MCF 10A (cell line): ENCODE measurements at regions not wholly inside any gene's neighbourhood (a gene's known extent, or its start where the extent isn't known, plus 50 kb on each side); places are given as distances from the start of the nearest gene placed in this dataset.

ENCODE experiments used
- BruUV-seq: library from RNA; stranded (reverse); fragments of 400-500 nt; replicated peaks from 2 replicates; lab custom pipeline; 2021; lab: Mats Ljungman, UMichigan
- CTCF ChIA-PET: fragments of 300-600 bp; sonication (Branson Sonifier 250); formaldehyde crosslinking; extraction: SDS; loops from one replicate; lab custom pipeline; 2021; ENCODE audit warnings: antibody characterized with exemption, inconsistent platforms; lab: Yijun Ruan, JAX
- POLR2A ChIA-PET: fragments of 300-600, 350-650 bp; sonication (Branson Sonifier 250); formaldehyde crosslinking; extraction: SDS; loops from one replicate; lab custom pipeline; 2020; ENCODE audit warnings: antibody characterized with exemption, inconsistent platforms; lab: Yijun Ruan, JAX
- DNase-seq: peaks from one replicate; pipeline ENCODE4 v3.0.0-alpha.2; 2018; ENCODE audit not compliant: unreplicated experiment
- H3K27ac Mint-ChIP-seq: one replicate; pipeline ENCODE4 v1.8.0; 2022; ENCODE audit warnings: mild to moderate bottlenecking, low read depth, mixed read lengths; ENCODE audit not compliant: unreplicated experiment
- H3K27me3 Mint-ChIP-seq: one replicate; pipeline ENCODE4 v1.8.0; 2022; ENCODE audit warnings: mixed read lengths; ENCODE audit not compliant: insufficient read depth, unreplicated experiment
- H3K36me3 Mint-ChIP-seq: one replicate; pipeline ENCODE4 v1.8.0; 2022; ENCODE audit warnings: mild to moderate bottlenecking, moderate library complexity, mixed read lengths; ENCODE audit not compliant: insufficient read depth, unreplicated experiment
- H3K4me1 Mint-ChIP-seq: one replicate; pipeline ENCODE4 v1.8.0; 2022; ENCODE audit warnings: mixed read lengths; ENCODE audit not compliant: insufficient read depth, unreplicated experiment
- H3K4me3 Mint-ChIP-seq: one replicate; pipeline ENCODE4 v1.8.0; 2022; ENCODE audit warnings: mild to moderate bottlenecking, moderate library complexity, mixed read lengths; ENCODE audit not compliant: unreplicated experiment
- H3K9me3 Mint-ChIP-seq: one replicate; pipeline ENCODE4 v1.8.0; 2022; ENCODE audit warnings: mixed read lengths; ENCODE audit not compliant: unreplicated experiment
- CTCF ChIP-seq: fragments of 200-600 bp; IDR thresholded peaks from one replicate; pipeline ENCODE4 v1.8.0; 2022; ENCODE audit warnings: antibody characterized with exemption, mild to moderate bottlenecking; ENCODE audit not compliant: unreplicated experiment
- intact Hi-C: fragments of 100-400 bp; cut with micrococcal nuclease; formaldehyde crosslinking; loops from 2 replicates; pipeline ENCODE4 v1.14.1; 2022

- no peak for DNase-seq
- POLR2A ChIA-PET, result interaction anchor here (0.8 to 0.9 kb wide), 2 partner anchors 15 kb away, joined by 3 read pairs; no protein-coding TSS in a partner anchor
Measured at GRCh38 chr15:66898656-66899386, 166.6 kb upstream of the SMAD3 start.

GRCh38 chr15:66899555-66900350, 165.6 kb upstream of the SMAD3 start:
- Mint-ChIP-seq H3K27ac (no peak overlapping the region), H3K4me1 (peaks cover 29% of the 10 kb centered on the region), H3K9me3 (no peaks in the 10 kb centered on the region), H3K36me3 (peaks cover 6% of the 10 kb centered on the region), H3K4me3 (no peak overlapping the region), H3K27me3 (no peaks in the 10 kb centered on the region)
- TF ChIP-seq CTCF, result no peak
- intact Hi-C loops, result loop anchor here (5.0 kb wide), 1 partner anchor 282 kb away; no protein-coding TSS in a partner anchor
- DNase-seq, result peak; percentile 12
- ChIA-PET CTCF (interaction anchor here (1.4 kb wide), 1 partner anchor 37 kb away, joined by 3 read pairs; no protein-coding TSS in a partner anchor), POLR2A (interaction anchor here (0.8 kb wide), 1 partner anchor 16 kb away, joined by 3 read pairs; no protein-coding TSS in a partner anchor)
- BruUV-seq, result no TSS peak

More at GRCh38 chr15:66898656-66899386, 166.6 kb upstream of the SMAD3 start:
- Mint-ChIP-seq H3K9me3 (no peaks in the 10 kb centered on the region), H3K4me3 (no peak overlapping the region), H3K27me3 (no peaks in the 10 kb centered on the region), H3K4me1 (peaks cover 25% of the 10 kb centered on the region), H3K36me3 (peaks cover 3% of the 10 kb centered on the region), H3K27ac (no peak overlapping the region)
- TF ChIP-seq CTCF, result no peak
- CTCF ChIA-PET, result interaction anchor here (1.0 to 1.4 kb wide), 2 partner anchors 10 to 36 kb away, joined by 3 read pairs; no protein-coding TSS in a partner anchor
- intact Hi-C loops, result no loop called here
- BruUV-seq, result no TSS peak

- H3K27me3 Mint-ChIP-seq, result no peaks in the 10 kb centered on the region
- intact Hi-C loops, result loop anchor here (5.0 kb wide), 1 partner anchor 283 kb away; no protein-coding TSS in a partner anchor
- peaks cover 22% of the 10 kb centered on the region for H3K4me1 Mint-ChIP-seq
- no peak for DNase-seq
- ChIA-PET CTCF (interaction anchor here (0.6 to 1.0 kb wide), 3 partner anchors 8 to 38 kb away, joined by 3 to 4 read pairs (median 3); no protein-coding TSS in a partner anchor), POLR2A (no interaction called here)
- BruUV-seq, result no TSS peak
- TF ChIP-seq CTCF, result no peak
- no peaks in the 10 kb centered on the region for H3K9me3 Mint-ChIP-seq
- H3K27ac Mint-ChIP-seq, result no peak overlapping the region
- no peak overlapping the region for H3K4me3 Mint-ChIP-seq
- H3K36me3 Mint-ChIP-seq, result peaks cover 6% of the 10 kb centered on the region
Measured at GRCh38 chr15:66900586-66901310, 164.7 kb upstream of the SMAD3 start.
